Embryonic facial prominence (tissue), 1 donor: ENCODE measurements at regions not wholly inside any gene's neighbourhood (a gene's known extent, or its start where the extent isn't known, plus 50 kb on each side); places are given as distances from the start of the nearest gene placed in this dataset.

Experiments
- DNase-seq: peaks from one replicate; pipeline ENCODE4 v3.0.0-alpha.2; 2016; ENCODE audit errors: extremely low spot score

DNA sequence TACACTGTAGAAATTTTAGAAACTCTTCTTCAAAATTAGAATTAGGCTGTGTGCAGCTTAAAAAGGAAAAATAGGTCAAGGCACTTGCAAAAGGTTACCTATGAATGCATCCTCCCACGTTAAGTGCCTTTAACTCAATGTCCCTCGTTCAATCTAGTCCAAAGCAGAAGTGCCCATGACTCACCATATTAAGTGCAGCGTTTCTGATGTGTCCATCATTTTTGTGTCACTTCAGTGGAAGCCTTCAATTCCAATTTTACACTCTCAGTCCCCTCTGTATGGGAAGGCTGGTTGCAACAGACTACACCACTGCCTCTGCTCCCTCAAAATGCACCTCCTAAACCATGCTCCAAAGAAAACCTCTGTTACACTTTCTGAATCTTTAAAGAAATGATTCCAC lies 53.4 kb downstream of the FOXB1 start:
- DNase-seq = no peak

DNA sequence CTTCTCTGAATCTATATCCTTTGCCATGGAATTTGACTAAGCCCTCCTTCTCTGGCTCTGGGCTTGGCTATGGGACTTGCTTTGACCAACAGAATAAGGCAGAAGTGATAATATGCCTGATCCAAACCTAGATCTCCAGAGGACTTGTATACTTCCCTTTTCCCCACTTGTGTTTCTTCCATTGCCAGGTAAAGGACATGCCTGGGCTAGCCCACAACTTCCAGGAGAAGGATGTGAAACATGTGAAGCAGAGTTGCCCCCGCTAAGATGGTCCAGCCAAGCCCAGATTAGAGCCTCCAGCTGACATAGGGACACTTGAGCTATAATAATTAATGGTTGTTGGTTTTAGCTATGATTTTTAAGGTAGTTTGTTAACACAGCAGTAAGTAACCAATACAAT lies 55.1 kb downstream of the FOXB1 start:
- DNase-seq = no peak

DNA sequence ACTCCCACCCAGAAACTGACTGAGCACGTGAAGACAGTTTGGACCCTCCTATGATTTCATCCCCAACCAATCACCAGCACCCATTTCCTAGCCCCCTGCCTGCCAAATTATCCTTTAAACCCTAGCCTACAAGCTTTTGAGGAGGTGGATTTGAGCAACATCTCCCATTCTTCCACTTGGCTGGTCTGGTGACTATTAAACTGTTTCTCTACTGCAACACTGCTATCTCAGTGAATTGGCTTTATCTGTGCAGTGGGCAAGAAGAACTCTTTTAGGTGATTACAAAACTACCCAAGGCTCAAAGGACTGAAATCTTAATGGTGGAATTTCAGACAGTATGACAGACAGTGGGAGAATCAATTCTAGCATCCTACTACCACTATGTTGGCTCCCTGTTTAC lies 57.6 kb downstream of the FOXB1 start:
- no peak for DNase-seq

DNA sequence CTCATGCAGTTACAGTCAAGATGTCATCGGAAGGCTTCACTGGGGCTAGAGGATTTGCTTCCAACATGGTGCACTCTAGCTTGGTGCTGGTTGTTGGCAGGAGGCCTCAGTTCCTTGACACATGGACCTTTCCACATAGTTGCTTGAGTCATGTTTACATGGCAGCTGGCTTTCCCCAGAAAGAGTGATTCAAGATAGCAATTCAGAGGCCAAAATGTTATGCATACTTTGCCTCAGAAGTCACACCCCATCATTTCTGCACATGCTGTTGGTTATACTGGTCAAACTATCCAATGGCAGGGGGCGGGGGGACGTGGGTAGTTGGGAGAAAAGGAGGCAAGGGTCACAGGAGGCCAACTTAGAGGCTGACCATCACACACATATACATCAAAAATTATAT lies 58.7 kb downstream of the FOXB1 start:
- no peak for DNase-seq

DNA sequence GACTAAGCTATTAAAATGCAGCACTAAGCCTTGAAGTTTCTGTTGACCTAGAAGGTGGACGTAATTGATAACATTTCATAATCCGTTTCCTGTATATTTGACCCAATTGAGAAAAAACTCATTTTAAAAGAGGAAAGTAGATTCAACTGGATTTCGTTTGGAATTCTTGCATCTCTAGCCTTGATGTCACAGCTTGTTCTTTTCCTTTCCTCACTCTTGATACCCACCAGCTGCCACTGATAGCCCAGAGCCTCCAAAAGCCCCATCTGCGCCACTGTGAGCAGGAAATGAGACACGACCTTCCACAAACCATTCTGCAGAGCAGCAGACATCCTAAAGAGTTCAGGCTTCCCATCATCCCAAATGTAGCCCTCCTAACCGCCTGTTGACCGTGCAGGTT lies 61.8 kb downstream of the FOXB1 start:
- no peak for DNase-seq

DNA sequence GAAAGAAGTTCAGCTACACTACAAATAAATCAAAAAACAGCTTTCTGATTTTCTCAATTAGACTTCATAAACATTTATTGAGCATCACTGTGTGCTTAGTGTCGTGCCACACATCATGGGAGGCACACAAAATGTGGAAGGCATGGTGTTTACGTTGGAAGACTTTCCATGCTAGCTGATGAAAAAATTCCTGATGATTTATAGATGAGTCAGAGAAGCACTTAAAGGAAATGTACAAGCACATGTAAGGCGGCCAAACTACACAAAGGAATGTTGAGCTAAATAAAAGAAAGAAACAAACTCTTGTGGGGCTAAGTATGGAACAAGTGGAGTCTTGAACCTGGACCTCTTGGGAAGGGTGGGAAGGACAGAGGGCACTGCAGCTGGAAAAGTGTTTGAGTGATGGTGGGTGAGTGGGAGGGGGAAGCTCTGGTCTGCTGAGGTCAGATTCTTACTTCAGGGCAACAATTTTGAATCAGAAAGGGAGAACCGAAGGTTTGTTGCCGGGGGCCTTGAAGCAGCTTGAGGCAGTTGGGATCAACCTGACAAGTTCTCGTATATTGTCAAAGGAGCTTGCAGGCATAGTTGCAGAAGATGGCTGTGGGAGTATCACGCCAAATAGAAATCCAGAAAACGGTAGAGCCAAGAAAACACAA lies 66.9 kb downstream of the FOXB1 start:
- no peak for DNase-seq

DNA sequence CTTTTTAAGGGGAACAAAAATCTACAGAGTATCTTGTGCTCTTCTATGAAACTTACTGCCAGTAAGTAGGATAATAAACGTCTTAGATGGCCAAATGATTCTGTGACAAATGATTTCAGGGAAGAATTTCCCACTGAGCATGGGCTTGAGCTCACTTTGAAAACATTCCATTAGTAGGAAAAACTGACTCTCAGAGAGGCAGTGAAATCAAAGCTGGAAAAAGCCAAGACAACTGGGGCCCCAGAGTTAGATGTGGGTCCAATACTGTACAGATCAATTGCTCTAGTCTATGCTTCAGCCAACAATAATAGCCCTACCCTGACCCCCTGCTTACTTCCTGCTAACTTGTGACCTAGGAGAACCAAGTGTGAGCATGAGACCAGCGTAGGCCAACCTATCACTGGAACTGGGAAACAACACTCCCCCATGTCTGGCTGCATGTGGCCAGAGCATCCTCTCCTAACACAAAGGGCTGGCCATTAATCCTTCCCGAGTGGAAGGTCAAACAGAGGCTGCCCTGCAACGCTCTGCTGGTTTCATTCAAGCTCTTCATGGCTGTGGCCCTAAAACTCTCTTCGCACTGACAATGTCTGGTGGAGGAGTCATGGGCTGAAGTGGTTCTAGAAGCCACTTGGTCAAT lies 68.8 kb downstream of the FOXB1 start:
- DNase-seq = no peak

DNA sequence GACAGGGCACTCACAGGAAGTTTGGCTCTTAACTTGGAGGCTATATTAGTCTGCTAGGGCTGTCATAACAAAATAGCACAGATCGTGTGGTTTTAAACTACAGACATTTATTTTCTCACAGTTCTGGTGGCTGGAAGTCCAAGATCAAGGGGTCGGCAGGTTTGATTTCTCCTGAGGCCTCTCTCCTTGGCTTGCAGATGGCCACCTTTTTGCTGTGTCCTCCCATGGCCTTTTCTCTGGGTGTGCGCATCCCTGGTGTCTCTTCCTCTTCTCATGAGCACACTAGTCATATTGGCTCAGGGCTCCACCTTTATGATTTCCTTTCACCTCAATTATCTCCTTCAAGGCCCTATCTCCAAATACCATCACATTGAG lies 69.3 kb downstream of the FOXB1 start:
- no peak for DNase-seq

DNA sequence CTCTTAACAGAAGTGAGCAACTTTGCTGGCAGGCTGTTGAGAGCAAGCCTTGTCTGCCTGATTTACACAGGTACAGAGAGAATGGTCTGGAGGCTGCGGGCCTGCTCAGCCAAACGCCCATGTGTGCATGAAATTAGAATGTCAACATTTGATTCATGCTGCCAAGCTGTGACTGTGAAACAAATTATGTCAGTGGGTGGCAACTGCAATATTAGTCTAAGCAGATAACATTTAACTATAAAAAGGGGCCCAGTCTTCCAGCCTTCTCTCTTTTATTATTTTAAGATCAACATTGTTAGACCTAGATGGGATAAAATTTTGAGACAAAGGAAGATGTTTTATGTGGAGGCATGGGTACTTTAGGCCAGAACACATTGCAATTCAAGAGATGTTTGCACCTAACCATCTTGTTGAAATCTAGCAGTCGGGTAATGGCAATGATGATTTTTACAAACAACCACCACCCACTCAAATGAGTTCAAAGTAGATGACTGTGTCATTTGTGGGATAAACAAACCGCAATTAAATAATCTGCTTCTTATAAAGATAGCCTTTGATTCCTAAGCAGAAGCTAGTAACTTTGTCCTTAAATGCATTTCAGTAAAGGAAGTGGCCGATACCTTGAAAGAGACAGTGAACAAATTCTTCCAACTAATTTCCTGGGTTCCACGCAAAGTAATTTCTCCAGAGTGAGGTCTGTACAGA lies 70.2 kb downstream of the FOXB1 start:
- DNase-seq = no peak

DNA sequence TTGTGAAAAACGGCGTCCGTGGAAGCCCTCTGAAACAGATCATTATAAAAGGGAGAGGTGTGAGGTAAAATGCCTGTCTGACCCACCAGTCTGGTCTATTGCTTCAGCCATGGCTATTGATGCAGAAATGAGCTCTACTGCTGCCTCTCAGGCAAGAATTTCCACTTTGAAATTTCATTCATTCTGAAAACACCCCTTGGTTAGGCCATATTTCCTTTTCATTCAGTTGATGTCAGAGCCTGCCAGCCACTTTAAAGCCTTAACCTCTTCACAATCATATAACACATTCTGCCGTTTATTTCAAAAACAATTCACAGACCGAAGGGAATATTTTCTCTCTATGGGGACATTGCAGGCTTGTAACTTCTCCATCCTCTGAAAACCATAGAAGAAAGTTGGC lies 71.9 kb downstream of the FOXB1 start:
- no peak for DNase-seq

DNA sequence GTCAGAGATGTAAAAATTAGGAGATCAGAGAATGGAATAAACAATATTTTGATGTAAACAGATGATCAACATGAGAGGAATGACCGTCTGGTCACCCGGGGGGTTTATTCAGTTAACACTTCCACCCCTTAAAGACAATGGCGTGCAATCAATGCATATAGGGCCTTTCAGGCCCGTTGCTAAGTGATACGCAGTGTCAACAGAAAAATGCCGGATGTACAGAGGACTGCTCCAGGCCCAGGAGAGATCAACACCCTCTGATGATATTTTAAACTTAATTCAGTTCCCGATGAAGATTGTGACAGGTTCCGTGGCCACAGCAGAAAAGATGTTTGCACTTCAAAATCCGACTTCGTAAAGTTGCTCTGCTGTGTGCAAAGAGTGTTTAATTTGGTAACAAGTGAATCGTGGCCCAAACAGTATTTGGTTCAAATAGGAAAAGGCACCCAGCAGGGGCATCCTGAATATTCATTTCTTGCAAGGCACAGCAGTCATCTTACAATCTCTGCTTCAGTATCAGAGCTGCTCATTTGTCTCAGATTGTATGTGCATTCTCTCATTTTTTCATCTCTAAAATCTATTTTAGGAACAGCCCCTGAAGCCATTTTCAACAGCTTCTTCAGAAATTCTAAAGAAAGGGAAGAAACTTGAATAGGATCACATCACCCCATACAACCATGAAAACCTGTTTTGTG lies 72.6 kb downstream of the FOXB1 start:
- DNase-seq = no peak

DNA sequence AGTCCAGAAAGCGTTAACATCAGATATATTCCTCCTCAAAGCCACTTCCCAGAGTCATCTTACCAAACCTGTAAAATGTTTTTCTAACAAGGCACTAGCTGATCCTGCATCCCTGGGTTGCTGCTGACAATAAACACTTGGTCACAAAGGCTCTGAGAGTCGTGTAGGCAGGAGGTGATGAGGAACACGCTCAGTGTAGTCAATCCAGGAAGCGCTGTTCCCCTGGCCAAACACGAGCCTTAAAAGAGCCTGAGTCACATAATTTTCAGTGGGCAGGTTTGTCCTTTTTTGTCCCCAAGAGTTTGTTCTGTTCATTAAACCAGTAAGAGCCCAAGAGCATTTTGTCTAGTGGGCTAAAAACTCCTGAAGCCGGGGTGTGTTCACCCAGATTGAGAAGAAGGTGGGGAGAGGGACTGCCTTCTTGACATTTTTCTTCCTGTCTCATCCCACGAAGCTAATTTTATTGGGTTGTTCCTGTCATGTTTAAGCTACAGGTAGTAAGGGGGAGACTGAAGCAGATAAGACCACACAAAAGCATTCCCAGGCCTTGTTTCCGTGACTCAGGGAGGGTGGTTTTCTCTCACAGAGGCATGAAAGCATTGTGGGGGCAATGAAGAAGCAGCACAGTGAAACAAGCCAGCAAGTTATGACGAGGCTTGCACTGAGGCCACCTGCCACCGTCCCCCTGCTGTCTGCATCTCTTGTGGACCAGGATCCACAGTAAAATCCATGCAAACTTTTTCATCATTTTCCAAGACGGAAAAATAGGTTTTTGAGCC lies 73.7 kb downstream of the FOXB1 start:
- no peak for DNase-seq

DNA sequence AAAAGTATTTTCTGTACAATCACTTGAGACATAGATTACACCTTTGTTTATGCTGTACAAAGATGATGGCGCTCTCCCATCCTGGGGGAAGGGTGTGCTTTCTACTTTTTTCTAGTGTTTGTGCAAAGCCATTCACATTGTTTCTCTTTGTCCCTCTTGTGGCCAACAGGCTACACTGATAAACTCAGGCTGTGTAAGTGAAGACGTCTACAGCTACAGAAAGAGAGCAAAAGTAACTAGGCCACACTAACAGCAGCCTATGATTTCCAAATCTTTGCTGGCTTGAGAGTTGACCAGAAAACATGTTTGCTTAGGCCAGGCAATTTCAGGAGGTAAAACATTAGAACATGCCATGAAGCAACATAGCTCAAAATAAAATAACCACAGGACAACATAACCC lies 75.1 kb downstream of the FOXB1 start:
- no peak for DNase-seq

DNA sequence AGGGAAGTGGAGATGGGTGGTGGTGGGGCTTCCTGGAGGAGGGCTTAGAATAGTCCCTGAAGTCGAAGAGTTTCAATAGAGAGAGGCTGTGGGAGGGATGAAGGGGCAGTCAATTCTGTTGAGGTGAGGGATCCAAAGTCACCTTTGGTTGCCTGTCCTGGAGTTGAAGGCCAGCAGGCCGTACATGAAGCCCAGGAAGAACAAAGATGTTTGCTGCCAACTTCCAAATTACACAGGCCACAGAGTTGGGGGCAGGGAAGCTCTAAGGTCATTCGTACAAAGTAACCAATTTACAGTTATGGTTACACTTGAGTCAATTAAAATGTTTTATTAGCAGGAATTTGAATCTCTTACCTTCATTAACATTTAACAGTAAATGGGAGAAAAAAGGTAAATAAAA lies 77.9 kb downstream of the FOXB1 start:
- DNase-seq = no peak

DNA sequence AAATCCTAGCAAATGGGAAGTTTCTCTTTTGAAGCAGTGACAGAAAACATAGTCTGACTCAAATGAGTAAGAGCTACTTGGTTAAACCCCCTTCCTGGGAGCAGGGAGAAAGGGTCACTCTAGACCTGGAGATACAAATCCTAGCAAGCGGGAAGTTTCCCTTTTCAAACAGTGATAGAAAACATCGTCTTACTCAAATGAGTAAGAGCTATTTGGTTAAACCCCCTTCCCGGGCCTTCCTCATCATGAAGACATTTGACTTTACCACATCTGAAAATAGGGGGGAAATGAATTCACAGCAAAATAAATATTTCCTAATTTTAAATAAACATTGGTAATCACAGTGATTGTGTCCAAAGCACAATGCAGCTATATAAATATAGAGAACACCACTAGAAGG lies 79.2 kb downstream of the FOXB1 start:
- DNase-seq = no peak

DNA sequence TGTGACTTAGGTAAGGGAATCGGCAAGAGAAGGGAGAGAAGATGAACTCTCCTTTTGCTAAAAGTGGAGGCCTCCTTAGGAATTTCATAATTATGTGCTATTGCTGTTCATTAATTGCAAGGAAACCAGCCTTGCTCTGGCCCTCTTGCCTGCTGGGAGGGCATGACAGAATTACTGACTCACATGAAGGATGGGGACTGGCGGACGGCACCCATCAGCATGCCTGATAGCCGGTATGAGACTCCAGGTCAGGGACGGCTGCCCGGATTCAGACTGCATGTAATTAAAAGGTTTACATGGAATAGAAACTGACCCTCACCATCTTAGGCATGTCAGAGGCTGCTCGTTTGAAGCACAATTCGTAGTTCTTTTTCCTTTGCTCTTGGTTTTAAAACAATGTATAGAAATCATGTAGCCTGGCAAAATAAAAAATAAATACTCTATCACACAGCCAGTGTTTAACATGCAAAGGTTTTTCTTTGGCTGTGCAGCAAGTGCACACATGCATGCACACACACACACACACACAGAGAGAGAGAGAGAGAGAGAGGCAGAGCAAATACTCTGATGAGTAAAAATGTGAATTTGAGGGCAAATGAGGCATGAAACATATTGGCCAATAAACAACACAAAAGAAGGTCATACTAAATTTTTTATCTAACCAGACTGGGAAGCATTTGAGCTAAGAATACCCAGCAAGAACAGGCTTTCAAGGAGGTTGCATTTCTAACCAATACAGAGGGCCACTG lies 82.7 kb downstream of the FOXB1 start:
- DNase-seq = no peak

DNA sequence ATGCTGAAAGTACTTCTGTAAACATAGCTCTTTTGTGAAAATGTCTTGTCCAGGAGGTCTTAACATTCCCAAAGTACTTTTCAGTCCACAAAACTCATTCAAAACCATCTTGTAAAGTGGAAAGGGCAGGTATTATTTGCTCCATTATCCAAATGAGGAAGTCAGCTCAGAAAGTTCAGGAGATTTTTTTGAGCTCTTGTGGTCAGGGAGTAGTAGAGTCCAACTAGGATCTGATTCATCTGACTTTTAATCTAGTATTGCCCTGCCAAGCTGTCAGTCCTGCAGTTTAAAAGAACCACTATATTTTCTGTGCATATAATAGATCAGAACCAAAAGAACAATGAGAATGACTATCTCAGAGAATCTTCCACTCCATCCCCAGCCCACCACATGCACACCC lies 83.5 kb downstream of the FOXB1 start:
- no peak for DNase-seq

DNA sequence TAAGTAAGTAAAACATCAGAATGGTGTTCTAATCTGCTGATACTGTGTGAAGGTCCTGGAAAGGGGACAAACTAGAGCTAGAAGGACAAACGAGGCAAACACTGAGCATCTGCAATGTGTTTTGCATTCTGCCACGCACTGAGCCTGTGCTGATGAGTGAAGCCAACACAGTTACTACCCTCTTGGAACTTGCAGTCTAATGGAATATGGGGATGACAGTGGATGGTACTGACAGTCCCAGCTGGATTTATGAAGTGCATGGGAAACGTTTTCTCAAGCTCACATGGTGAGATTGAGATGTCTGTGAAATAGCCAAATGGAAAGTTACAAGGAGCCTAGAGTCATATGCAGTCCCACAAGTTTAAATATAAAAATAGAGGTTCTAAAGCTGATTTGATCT lies 86.6 kb downstream of the FOXB1 start:
- no peak for DNase-seq

DNA sequence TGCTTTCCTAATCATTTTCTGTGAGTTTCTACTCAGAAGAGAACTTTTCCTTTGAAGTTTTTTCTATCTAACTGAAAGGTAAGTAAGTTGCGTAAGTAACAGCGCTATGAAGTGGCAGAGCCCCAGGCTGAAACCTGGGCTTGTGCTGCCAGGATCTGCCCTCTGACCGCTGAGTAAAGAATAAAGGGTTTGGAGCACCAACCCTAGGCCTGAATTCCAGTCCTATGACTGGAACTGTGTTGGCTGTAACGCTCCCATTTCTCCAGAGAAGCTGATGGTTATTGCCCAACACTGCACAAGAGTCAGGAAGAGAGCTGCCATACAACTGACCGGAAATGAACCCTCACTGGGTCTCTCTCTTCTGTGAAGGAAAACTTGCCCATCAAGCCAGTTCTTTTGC lies 87.0 kb downstream of the FOXB1 start:
- DNase-seq = no peak

DNA sequence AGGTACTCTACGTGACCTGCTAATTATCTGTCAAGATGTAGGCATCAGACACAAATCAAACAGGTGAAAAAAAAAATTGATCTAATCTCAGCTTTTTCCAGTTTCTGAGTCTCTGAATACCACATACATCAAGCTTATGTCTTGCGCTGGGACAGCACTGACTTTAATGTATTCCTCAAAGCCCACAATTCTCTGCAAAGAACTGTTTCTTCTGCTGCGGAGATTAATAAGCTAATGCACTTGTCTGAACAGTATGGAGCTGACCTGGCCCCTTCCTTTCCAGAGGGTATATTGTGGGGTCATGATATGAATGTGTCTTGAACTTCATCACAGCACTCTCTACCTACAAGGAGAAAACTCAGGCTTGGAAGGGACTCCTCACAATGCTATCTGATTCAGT lies 87.8 kb downstream of the FOXB1 start:
- no peak for DNase-seq
